ENCODE measurements at regions not wholly inside any gene's neighbourhood (a gene's known extent, or its start where the extent isn't known, plus 50 kb on each side); places are given as distances from the start of the nearest gene placed in this dataset.

DNA sequence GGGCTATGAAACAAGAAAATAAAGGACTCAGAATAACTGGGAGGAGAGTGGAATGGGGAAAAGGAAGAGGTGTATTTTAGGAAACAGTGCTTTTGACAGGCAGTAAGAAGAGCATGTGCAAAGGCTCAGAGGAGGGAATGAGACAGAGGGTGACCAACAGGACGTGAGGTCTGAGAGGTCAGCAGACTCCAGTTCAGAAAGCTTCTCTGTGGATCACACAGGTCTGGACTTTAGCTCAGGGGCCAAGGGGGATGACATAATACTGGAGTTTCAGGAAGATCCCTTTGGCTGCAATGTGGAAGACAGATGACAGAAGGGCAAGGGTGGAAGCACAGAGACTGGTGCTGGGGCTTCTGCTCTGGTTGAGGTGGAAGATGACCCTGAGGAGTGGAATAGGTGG is 489.9 kb upstream of the CDH5 start:
- TF ChIP-seq, protein P1, sequence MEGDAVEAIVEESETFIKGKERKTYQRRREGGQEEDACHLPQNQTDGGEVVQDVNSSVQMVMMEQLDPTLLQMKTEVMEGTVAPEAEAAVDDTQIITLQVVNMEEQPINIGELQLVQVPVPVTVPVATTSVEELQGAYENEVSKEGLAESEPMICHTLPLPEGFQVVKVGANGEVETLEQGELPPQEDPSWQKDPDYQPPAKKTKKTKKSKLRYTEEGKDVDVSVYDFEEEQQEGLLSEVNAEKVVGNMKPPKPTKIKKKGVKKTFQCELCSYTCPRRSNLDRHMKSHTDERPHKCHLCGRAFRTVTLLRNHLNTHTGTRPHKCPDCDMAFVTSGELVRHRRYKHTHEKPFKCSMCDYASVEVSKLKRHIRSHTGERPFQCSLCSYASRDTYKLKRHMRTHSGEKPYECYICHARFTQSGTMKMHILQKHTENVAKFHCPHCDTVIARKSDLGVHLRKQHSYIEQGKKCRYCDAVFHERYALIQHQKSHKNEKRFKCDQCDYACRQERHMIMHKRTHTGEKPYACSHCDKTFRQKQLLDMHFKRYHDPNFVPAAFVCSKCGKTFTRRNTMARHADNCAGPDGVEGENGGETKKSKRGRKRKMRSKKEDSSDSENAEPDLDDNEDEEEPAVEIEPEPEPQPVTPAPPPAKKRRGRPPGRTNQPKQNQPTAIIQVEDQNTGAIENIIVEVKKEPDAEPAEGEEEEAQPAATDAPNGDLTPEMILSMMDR (IDR thresholded peaks at IDR 0.05): no peak
- TF ChIP-seq FOXP1 (CRISPR knock-in tag; IDR thresholded peaks at IDR 0.05; ENCODE audit: borderline replicate concordance): no peak
- TF ChIP-seq, protein P2, sequence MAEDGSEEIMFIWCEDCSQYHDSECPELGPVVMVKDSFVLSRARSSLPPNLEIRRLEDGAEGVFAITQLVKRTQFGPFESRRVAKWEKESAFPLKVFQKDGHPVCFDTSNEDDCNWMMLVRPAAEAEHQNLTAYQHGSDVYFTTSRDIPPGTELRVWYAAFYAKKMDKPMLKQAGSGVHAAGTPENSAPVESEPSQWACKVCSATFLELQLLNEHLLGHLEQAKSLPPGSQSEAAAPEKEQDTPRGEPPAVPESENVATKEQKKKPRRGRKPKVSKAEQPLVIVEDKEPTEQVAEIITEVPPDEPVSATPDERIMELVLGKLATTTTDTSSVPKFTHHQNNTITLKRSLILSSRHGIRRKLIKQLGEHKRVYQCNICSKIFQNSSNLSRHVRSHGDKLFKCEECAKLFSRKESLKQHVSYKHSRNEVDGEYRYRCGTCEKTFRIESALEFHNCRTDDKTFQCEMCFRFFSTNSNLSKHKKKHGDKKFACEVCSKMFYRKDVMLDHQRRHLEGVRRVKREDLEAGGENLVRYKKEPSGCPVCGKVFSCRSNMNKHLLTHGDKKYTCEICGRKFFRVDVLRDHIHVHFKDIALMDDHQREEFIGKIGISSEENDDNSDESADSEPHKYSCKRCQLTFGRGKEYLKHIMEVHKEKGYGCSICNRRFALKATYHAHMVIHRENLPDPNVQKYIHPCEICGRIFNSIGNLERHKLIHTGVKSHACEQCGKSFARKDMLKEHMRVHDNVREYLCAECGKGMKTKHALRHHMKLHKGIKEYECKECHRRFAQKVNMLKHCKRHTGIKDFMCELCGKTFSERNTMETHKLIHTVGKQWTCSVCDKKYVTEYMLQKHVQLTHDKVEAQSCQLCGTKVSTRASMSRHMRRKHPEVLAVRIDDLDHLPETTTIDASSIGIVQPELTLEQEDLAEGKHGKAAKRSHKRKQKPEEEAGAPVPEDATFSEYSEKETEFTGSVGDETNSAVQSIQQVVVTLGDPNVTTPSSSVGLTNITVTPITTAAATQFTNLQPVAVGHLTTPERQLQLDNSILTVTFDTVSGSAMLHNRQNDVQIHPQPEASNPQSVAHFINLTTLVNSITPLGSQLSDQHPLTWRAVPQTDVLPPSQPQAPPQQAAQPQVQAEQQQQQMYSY (CRISPR knock-in tag; IDR thresholded peaks at IDR 0.05): no peak

All from WTC11 (cell line).